ENCODE measurements at regions not wholly inside any gene's neighbourhood (a gene's known extent, or its start where the extent isn't known, plus 50 kb on each side); places are given as distances from the start of the nearest gene placed in this dataset.
A peak's percentile ranks its signal among the peaks of the same experiment; 100 is the strongest.

DNA sequence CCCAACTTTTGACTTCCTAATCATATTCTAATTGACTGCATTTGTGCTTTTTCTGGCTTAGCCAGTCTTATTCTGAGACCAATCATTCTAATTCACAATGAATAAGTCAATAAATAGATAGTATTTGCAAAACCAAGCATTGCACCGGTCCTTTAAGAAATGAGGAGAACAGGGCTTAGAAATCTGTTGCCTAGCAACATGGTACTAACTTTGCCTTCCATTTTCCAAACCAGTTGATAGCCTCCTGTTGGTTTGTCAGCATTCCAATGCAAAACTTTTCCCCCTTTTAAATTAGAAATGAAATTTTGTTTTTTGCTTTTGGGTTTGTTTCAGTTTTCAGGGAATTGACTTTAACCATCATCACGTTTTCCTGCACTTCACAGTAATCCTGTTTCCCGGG, 603.5 kb upstream of the NRP1 start:
- no peak for DNase-seq (ENCODE audit: low spot score)
- H3K27ac ChIP-seq (ENCODE audit: low read depth, low read length, poor library complexity, severe bottlenecking): no peak overlapping the region
- no peaks in the 10 kb centered on the region for H3K36me3 ChIP-seq (ENCODE audit: insufficient read depth, low read length, poor library complexity, severe bottlenecking)
- POLR2A ChIA-PET (ENCODE audit: low non-redundant PET): no interaction called here
- H3K27me3 ChIP-seq (replicated peaks; ENCODE audit: insufficient read depth, low read depth, low read length, poor library complexity): no peaks in the 10 kb centered on the region
- no peak overlapping the region for H3K4me3 ChIP-seq (ENCODE audit: low read depth, low read length, poor library complexity, severe bottlenecking)
- CTCF ChIA-PET: no interaction called here
- no peaks in the 10 kb centered on the region for H3K9me3 ChIP-seq (ENCODE audit: low read depth, low read length, poor library complexity, severe bottlenecking)
- intact Hi-C loops (cut with micrococcal nuclease; ENCODE audit: unreplicated experiment): loop anchor here (10.0 kb wide), 1 partner anchor 743 kb away; no protein-coding TSS in a partner anchor
- no peak for TF ChIP-seq EZH2 (IDR thresholded peaks at IDR 0.05; ENCODE audit: borderline replicate concordance, low read depth, low read length, poor library complexity, severe bottlenecking)
- TF ChIP-seq, protein P1, sequence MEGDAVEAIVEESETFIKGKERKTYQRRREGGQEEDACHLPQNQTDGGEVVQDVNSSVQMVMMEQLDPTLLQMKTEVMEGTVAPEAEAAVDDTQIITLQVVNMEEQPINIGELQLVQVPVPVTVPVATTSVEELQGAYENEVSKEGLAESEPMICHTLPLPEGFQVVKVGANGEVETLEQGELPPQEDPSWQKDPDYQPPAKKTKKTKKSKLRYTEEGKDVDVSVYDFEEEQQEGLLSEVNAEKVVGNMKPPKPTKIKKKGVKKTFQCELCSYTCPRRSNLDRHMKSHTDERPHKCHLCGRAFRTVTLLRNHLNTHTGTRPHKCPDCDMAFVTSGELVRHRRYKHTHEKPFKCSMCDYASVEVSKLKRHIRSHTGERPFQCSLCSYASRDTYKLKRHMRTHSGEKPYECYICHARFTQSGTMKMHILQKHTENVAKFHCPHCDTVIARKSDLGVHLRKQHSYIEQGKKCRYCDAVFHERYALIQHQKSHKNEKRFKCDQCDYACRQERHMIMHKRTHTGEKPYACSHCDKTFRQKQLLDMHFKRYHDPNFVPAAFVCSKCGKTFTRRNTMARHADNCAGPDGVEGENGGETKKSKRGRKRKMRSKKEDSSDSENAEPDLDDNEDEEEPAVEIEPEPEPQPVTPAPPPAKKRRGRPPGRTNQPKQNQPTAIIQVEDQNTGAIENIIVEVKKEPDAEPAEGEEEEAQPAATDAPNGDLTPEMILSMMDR (conservative IDR thresholded peaks at IDR 0.05; ENCODE audit: low read depth, low read length): no peak
- H3K4me1 ChIP-seq (ENCODE audit: insufficient read depth, low read length, poor library complexity, severe bottlenecking): peaks cover 20% of the 10 kb centered on the region
- BruUV-seq (replicated peaks): no TSS peak

GRCh38 chr10:33937036-33937730, 602.7 kb upstream of the NRP1 start:
- BruUV-seq (replicated peaks): no TSS peak

DNA sequence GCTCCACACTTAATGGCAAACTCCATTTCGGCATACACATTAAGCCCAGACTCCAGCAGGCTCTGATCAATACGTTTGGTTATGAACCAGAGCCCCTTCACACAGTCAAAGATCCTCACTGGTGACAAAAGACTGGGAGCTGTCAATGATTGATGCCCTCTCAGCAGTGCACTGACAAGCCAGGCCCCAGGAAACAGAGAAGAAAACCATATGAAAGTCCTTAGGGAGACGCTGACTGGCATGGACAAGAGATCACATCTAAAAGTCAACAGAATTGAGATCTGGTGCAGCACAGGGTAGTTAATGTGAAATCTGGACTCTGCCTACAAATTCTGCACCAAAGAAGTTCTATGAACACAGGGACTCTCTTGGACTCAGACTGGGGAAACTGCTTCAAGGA, 600.9 kb upstream of the NRP1 start:
- TF ChIP-seq, protein P1 (conservative IDR thresholded peaks at IDR 0.05; ENCODE audit: low read depth, low read length): no peak
- no peak for TF ChIP-seq EZH2 (IDR thresholded peaks at IDR 0.05; ENCODE audit: borderline replicate concordance, low read depth, low read length, poor library complexity, severe bottlenecking)
- ChIA-PET CTCF (no interaction called here), POLR2A (ENCODE audit: low non-redundant PET) (no interaction called here)
- Histone ChIP-seq H3K36me3 (ENCODE audit: insufficient read depth, low read length, poor library complexity, severe bottlenecking) (no peaks in the 10 kb centered on the region), H3K4me1 (ENCODE audit: insufficient read depth, low read length, poor library complexity, severe bottlenecking) (peaks cover 33% of the 10 kb centered on the region), H3K9me3 (ENCODE audit: low read depth, low read length, poor library complexity, severe bottlenecking) (no peaks in the 10 kb centered on the region), H3K27me3 (replicated peaks; ENCODE audit: insufficient read depth, low read depth, low read length, poor library complexity) (no peaks in the 10 kb centered on the region), H3K27ac (ENCODE audit: low read depth, low read length, poor library complexity, severe bottlenecking) (peak overlapping the region; percentile 36), H3K4me3 (ENCODE audit: low read depth, low read length, poor library complexity, severe bottlenecking) (no peak overlapping the region)
- intact Hi-C loops (cut with micrococcal nuclease; ENCODE audit: unreplicated experiment): loop anchor here (10.0 kb wide), 1 partner anchor 741 kb away; no protein-coding TSS in a partner anchor
- no TSS peak for BruUV-seq (replicated peaks)
- peak; percentile 44 for DNase-seq (ENCODE audit: low spot score)

More at GRCh38 chr10:33937036-33937730, 602.7 kb upstream of the NRP1 start:
- ChIA-PET CTCF (no interaction called here), POLR2A (ENCODE audit: low non-redundant PET) (no interaction called here)
- Histone ChIP-seq H3K4me1 (ENCODE audit: insufficient read depth, low read length, poor library complexity, severe bottlenecking) (peaks cover 20% of the 10 kb centered on the region), H3K9me3 (ENCODE audit: low read depth, low read length, poor library complexity, severe bottlenecking) (no peaks in the 10 kb centered on the region), H3K36me3 (ENCODE audit: insufficient read depth, low read length, poor library complexity, severe bottlenecking) (no peaks in the 10 kb centered on the region), H3K27me3 (replicated peaks; ENCODE audit: insufficient read depth, low read depth, low read length, poor library complexity) (no peaks in the 10 kb centered on the region), H3K27ac (ENCODE audit: low read depth, low read length, poor library complexity, severe bottlenecking) (no peak overlapping the region), H3K4me3 (ENCODE audit: low read depth, low read length, poor library complexity, severe bottlenecking) (no peak overlapping the region)
- TF ChIP-seq EZH2 (IDR thresholded peaks at IDR 0.05; ENCODE audit: borderline replicate concordance, low read depth, low read length, poor library complexity, severe bottlenecking): no peak
- TF ChIP-seq, protein P1 (conservative IDR thresholded peaks at IDR 0.05; ENCODE audit: low read depth, low read length): no peak
- intact Hi-C loops (cut with micrococcal nuclease; ENCODE audit: unreplicated experiment): loop anchor here (10.0 kb wide), 1 partner anchor 742 kb away; no protein-coding TSS in a partner anchor
- DNase-seq (ENCODE audit: low spot score): no peak
